Activated CD4-positive, alpha-beta T cell treated with anti-CD3 and anti-CD28 coated beads, Interleukin-10, Interleukin-2, amounts not matched to agents 100 ng/mL and 50 ng/mL, durations not matched to agents 16 hours and 8 hours (primary cell): ENCODE measurements at regions not wholly inside any gene's neighbourhood (a gene's known extent, or its start where the extent isn't known, plus 50 kb on each side); places are given as distances from the start of the nearest gene placed in this dataset.
"Not testable (repeated sequence)": the region's sequence is repeated elsewhere in the genome, so short reads cannot be mapped to it uniquely, and the experiment has no call there.

Source experiments
- DNase-seq: peaks from one replicate; pipeline ENCODE4 v3.0.0-alpha.2; 2020

DNA sequence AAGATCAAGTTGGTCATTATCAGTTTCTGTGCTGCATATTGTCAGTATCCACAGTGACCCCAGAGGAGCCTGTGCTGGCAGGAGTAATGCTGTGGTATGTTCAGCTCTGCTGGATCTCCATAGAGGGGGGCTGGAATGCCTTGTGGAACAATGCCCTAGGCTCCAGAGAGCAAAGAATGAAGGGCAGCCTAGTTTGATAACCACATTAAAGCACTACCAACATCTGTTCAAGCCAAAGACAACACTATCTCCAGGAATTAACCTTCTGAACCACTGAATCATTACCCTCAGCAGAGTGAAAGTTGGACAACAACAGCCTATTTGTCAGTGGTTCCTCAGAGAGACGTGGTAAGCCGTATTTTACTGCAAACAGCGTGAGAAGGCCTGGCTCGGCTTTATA is 192.3 kb upstream of the CXorf66 start:
- no peak for DNase-seq

DNA sequence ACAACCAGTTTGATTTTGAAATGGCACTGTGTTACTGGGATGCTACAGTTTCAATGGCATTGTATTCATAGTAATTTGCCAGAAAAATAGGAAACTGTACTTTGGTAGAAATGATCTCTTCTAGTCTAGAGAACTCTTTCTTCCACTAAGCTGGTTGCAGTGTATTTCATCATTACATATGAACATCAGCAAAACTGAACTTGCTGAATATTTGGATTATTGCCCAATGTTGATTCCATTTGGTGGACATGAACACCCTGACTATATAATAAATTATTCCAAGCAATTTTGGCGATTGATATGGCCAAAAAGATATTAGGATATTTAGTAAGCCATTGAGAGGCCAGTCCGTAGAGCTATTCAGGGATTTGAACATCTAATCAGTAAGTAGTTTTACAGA is 191.8 kb upstream of the CXorf66 start:
- DNase-seq: no peak

DNA sequence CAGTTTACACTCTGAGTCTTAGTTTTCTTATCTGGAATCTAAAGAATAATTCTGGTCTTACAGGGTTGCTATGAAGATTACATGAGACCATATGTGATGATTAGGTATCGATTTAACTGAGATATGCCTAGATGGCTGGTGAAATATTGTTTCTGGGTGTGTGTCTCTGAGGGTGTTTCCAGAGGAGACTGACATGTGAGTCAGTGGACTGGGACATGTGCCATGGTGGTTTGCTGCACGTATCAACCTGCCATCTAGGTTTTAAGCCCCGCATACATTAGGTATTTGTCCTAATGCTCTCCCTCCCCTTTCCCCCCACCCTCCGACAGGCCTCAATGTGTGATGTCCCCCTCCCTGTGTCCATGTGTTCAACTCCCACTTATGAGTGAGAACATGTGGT is 186.0 kb upstream of the CXorf66 start:
- no peak for DNase-seq

DNA sequence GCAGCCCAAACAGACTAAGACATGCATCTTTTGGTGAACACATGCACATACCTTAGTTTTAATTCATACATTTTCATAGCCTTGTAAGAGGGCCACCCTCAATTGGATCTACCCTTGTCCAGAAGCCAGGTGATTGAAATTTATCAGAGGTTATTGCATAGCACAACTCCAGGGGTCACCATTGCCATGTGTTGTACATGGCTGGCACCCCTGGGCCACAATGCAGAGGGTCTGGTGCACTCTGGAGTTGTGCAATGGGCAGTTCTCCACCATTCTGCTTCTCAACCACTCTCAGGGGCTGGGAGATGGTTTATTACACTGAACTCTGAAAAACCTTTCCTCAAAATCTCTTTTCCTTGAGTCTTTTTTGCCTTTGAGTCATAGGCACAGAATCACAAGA is 184.4 kb upstream of the CXorf66 start:
- DNase-seq: no peak

DNA sequence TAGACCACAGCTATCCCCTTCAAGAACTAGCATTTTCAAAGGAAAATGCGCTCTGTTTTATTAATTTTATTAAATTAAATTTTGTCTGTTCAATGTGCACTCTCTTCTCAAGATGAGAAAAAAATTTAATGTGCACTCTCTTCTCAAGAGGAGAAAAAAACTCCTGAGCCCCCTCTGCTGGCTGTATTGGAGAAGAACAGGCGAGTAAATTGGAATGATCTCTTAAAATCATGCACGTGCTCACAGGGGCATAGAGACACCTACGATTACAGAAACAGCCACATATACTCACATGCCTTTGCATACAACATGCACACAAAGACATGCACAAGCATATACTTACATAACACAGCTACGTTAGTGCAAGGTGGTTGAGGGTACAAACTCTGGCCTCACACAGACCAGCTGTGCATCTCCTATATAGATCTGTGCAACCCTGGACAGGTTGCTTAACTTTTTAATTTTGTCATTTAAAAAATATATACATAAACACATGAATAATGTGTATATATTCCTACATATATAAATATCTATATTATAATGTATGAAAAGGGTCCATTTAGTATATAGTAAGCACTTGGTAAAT is 176.2 kb upstream of the CXorf66 start:
- DNase-seq: peak; percentile 44

DNA sequence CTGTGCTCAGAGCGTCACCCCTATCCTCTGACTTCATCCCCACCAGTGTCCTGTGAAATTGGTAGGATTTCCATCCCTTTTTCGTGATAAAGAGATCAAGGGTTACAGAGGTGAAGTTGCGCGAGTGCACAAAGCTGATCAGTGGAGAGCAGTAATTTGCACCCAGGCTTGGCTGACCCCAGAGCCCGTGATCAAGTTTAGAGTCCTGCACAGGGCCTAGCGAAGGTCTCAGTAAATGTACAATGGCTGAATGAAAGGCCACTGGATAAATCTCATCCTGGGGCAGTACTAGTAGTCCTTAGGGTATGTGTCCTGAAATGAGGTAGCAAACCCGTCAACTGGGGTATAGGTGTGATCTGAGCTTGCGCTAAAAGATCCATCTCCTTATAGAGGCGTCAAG is 173.2 kb upstream of the CXorf66 start:
- DNase-seq: not testable (repeated sequence)

DNA sequence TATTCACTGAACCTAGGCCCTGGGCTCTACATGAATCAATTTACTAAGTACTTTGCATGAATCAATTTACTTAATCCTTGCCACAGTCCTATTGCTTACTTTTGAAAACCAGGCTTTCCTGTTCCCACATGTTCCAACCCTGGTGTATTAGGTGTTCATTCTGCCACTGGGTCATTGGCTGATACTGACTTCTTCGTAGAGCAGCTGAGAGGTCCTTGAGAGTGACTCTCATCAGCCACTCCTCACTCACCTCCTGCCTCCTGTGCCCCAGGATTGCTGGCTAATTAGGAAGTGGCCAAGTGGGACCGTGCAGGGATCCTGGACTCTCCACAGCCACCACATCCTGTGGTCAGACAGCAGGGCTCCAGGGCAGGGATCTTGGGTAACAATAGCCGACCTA is 172.7 kb upstream of the CXorf66 start:
- DNase-seq: not testable (repeated sequence)

DNA sequence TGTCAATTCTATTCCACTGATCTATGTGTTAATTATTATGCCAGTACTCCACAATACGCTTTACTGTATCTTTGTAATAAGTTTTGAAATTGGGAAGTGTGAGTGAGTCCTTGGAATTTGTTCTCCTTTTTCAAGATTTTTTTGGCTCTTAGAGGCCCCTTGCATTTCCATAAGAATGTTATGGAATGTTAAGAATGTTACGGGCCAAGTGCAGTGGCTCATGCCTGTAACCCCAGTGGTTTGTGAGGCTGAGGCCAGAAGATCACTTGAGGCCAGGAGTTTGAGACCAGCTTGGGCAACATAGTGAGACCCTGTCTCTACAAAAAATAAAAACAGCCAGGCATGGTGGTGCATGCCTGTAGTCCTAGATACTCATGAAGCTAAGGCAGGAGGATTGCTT is 167.6 kb upstream of the CXorf66 start:
- no peak for DNase-seq

DNA sequence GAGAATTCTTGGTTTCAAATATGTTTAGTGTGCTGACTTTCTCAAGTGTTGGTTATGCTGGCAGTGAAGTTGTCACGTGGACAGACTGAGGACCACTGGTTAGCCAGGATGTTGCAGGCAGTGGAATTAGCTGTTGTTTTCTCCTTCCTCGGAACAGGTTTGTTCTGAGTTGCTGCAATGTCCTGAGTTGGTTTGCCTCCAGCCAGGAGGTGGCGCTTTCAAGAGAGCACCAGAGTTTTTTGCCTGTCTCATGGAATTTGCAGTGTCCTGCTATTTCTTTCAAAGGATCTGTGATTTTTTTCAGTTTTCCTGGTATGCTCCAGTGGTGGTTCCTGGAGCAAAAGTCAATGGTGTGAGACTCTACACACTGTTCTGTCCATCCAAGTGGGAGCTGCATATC is 158.1 kb upstream of the CXorf66 start:
- DNase-seq: no peak

DNA sequence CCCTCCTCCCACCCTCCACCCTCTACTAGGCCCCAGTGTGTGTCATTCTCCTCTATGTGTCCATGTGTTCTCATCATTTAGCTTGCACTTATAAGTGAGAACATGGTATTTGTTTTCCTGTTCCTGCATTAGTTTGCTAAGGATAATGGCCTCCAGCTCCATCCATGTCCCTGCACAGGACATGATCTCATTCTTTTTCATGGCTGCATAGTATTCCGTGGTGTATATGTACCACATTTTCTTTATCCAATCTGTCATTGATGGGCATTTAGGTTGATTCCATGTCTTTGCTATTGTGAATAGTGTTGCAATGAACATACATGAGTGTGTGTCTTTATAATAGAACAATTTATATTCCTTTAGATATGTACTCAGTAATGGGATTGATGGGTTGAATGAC is 148.7 kb upstream of the CXorf66 start:
- not testable (repeated sequence) for DNase-seq

DNA sequence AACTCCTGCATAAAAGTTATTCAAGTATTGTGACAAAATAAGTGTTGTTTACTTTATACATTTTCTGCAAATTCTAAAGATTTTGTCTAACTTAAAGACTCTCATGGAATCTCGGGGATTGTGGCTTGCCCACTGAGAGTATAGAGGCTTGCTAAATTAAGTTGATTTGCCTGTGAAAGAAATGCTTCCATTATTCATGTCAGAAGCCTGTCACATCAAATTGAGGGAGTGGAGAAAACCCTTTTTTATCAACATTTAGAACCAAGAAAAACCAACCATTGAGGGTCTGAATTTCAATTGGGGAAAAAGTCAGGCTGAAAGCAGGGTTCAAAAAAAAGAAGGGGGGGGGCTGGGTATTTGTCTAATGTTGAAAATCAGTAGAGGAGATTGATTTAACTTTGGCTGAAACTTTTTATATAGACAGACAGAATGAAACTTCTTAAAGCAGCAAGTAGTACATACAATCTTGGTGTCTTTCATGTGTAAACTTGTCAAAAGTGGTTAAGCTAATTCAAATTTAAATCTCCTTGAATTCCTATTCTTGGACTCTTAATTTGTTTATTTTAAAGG is 144.8 kb upstream of the CXorf66 start:
- no peak for DNase-seq

DNA sequence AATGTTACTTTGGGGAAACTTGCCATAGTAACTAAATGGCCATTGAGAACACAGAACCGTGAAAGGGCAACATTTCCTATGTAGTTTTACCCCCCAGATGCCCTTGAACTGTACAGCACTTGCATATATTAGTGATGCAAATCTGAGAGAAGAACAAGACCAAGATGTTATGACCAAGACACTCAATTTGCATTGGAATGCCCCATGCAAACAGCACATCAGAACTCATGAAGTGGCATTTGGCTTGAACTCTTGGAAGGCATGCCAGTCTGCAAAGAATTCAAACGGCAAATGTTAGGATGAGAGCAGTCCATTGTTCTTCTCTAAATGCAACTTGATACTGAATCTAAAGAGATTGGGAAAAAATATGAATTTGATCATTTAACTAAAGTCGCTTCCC is 139.4 kb upstream of the CXorf66 start:
- DNase-seq: no peak

DNA sequence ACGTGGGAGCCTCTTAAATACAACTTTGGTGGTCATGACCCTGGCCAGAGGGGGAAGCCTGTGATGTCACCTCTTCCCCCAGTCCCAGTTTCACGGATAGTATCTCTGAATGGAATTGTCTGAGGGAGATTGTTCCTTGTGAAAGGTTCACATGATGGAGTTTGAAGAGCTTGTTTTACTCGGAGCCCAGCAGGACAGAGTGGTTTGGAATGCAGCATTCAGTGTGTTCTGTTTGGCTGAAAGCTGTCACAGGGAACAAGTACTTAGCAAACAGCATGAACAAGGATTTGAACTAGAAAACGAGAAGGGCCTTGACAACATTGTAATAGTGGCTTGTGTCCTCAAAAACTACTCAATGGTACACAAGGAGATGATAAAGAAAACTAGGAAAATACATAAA is 133.9 kb upstream of the CXorf66 start:
- no peak for DNase-seq

DNA sequence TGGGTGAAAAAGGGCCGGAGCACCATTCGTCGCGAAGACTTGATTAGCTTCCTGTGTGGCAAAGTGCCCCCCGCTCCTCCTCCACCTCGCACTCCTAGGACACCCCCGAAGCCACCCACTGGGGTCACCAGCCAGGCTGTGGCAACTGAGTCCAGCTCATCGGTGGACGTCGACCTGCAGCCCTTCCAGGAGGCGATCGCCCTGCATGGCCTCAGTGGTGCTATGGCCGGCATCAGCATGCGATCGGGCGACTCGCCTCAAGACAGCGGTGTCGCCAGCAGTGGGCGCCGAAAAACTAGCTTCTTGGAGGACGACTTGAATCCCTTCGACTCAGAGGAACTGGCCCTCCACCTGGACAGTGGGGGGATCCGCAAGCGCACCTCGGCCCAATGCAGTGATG is 126.8 kb upstream of the CXorf66 start:
- no peak for DNase-seq

DNA sequence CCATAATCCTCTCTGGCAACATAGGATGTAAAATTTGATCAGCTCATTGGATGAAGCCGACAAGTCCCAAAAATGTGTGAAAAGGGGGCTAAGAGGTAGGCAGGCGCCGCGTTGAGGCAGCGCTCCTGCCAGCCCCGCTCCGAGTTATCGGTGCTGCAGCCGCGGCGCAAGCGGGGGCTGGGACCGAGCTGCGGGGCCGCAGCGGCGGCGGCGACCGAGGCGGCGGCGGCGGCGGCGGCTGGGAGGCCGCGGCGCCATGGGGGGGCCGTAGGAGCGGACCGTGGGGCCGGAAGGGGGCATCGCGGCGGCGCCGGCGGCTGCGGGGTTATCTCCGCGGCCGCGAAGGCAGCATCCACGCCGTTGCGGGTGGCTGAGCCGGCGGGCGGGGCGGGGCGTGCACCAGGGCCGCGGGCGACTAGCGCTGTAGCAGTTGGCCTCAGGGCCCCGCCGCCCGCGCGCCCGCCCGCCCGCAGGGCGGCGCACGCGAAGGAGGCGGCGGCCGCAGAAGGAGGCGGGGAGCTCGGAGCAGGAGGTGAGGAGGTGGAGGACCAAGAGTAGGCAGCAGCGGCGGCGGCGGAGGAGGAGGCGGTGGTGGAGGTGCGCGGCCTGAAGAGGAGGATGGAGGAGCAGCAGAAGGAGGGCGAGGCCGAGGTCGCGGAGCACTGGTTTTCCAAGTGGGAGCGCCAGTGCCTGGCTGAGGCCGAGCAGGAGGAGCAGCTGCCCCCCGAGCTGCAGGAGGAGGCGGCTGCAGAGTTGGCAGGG is 126.0 kb upstream of the CXorf66 start:
- peak; percentile 39 for DNase-seq

DNA sequence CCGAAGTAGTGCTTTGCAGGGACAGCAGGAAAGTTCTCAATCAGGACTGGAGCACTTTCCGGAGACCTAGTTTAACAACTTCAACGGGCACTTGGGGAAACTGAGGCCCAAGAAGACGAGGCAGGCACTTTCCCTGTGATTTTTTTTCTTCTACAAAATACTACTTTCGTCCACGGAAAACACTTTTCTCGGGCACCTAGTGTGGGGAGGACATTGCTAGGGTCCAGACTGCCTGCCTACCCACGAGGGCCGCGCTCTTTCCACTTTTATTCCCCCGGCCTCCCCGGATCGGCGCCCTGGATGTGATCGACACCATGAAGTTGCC is 125.4 kb upstream of the CXorf66 start:
- DNase-seq: no peak

DNA sequence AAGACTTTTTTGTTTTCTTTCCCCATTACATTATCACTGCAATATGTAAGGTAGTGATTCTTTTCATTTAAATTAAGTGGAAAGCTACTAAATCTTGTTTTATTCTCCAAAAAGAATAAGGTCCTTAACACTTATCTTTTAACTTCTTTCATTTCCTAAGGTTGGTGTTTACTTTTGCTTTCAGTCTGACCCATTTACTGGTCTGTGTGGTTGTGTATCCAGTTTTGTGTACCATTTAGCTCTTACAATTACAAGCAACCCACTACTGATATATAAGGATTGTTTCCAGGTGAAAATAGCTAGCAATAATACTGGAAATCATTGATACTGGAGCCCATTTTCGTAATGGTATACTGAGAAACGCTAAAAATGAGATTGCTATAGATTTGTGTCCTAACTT is 123.1 kb upstream of the CXorf66 start:
- DNase-seq: no peak

DNA sequence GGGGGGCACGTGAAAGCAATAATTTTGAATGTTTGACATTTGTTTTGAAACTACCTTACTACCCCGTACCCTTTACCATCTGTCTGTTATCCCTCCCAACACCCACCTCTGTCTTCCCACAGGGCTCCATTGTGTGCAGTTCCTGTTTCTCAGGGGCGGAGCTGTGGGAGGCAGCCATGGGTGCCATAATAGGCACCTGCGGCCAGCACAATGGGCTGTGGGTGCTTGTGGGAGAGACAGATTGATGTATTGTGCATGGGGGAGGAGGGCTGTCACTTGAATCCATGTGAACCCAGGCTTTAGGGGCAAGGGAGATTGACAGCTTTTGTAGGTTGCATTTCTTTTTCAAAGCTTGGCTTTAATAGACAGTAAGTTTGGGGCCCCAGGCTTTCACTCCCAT is 122.6 kb upstream of the CXorf66 start:
- DNase-seq: no peak

DNA sequence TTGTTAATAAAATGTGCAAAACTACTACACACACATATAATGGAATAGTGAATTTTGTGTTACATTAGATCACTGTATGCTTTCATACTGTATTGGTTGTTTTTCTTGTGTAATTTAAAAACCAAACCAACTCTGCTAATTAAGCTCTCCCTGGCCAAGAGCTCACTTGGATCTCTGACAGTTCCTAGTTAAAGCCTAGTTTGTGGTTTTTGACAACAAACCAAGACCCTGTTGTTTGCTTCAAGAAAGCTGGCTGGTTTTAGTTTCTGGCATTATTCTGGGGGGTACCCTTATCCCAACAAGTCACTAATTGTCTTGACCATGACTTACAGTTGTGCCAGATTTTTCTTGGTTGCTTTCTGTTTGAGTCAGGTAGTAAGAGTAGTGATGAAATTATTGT is 121.4 kb upstream of the CXorf66 start:
- no peak for DNase-seq

DNA sequence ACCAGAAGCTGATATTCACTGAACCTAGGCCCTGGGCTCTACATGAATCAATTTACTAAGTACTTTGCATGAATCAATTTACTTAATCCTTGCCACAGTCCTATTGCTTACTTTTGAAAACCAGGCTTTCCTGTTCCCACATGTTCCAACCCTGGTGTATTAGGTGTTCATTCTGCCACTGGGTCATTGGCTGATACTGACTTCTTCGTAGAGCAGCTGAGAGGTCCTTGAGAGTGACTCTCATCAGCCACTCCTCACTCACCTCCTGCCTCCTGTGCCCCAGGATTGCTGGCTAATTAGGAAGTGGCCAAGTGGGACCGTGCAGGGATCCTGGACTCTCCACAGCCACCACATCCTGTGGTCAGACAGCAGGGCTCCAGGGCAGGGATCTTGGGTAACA is 109.5 kb upstream of the CXorf66 start:
- not testable (repeated sequence) for DNase-seq

DNA sequence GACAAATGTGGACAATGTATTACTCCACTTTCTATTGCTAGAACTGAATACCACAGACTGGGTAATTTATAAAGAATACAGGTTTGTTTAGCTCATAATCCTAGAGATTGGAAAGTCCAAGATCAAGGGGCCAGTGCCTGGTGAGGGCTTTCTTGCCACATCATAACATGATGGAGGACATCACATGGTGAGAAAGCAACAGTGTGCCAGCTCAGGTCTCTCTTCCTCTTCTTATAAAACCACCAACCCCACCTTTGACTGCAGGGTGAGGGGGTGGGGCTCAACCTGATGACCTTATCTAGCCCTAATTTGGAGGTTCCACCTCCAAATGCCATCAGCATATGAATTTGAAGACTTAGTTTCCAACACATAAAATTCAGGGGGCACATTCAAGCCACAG is 105.7 kb upstream of the CXorf66 start:
- DNase-seq: no peak

DNA sequence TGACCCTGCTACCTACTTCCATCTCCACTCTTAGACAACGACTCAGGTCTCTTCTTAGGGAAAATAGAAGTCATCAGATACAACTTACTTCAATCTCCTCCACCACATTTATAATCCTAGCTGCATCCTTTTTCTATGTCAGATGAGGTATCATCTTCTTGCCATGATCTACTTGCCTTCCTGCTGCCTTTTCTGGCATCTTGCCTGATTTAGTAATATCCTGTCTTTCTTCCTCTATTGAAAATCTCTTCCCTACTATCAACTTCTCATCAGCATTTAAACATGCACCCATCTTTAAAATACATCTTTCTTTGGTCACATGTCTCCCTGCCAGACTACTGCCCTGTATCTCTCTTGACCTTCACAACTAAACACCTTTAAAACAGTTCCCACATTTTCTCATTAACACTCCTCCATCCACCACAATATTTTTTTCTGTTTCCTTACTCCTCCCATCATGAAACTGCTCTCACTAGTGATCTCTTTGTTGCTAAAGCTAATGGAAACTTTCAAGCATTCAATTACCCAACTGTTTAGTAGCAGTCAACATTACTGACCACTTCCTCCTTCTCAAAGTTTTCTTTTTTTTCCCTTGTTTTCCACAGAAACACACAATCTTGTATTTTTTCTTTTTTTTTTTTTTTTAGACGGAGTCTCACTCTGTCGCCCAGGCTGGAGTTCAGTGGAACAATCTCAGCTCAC is 100.8 kb upstream of the CXorf66 start:
- DNase-seq: no peak

DNA sequence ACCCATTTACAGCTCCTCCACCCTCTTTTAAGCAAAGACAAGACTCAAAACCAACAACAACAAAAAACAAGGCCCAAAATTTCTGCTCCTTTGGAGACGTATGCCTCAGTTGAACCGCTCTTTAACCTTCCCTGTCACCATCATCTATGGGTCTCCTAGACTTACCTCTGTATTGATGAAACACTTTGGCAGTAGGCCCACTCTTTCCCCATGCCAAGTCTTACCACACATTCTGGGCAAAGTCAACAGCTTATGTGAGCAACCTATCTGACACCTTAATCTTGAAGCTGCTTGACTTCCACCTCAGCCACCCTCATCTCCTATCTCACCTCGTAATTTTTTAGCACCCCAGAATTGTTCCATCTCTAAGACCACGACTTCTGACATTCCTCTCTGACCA is 99.7 kb upstream of the CXorf66 start:
- no peak for DNase-seq

DNA sequence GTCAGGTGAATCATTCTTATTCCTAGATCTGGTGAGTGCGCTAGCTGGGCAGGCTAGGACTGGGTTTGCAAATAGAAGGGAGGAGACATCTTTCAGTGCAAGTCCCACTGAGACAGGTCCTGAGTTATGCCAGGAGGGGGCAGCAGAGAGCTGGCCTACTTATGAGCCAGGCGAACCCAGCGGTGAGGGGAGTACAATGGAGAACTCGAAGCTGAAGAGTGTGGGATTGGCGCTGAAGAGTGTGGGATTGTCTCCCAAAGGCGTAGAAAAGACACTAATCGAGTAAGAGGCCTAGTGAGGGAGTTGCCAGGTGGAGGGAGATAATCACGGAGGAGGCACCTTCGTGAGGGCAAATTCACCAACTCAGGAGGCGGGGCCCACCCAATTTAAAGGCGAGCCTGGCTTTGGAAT is 91.7 kb upstream of the CXorf66 start:
- DNase-seq: peak; percentile 74
